B cell (primary cell): ENCODE measurements at regions not wholly inside any gene's neighbourhood (a gene's known extent, or its start where the extent isn't known, plus 50 kb on each side); places are given as distances from the start of the nearest gene placed in this dataset.

Experiments
- ATAC-seq: fragments of 200-7000 bp; cut with Tn5 transposase; one replicate; pipeline ENCODE4 v1.10.0; 2021; ENCODE audit warnings: low read depth, mild to moderate bottlenecking, moderate number of reproducible peaks, moderate library complexity
- CTCF ChIA-PET: fragments of 350-600 bp; sonication (Branson Sonifier 250); formaldehyde crosslinking; loops from one replicate; lab custom pipeline; 2021; ENCODE audit warnings: antibody characterized with exemption, inconsistent platforms; lab: Charles Lee
- POLR2A ChIA-PET: fragments of 350-600 bp; sonication (Branson Sonifier 250); formaldehyde crosslinking; loops from one replicate; lab custom pipeline; 2021; ENCODE audit warnings: antibody characterized with exemption; lab: Charles Lee
- DNase-seq: peaks from one replicate; pipeline ENCODE4 v3.0.0; 2013
- H2AFZ ChIP-seq: 2 replicates; pipeline ENCODE4 v1.6.1; 2012; ENCODE audit warnings: mild to moderate bottlenecking, low read depth, low read length; ENCODE audit not compliant: insufficient read depth, poor library complexity, severe bottlenecking
- H3K27ac ChIP-seq, 2 donors: 1 replicate in 1 of 2; 2 replicates in 1 of 2; pipeline ENCODE4 v1.5.1; 2012 to 2013; ENCODE audit warnings: low read length in 2 of 2, mild to moderate bottlenecking in 2 of 2, moderate library complexity in 1 of 2
- H3K27me3 ChIP-seq, 4 experiments: fragments of 200-600 bp in 1 of 4; sonication (generic) in 1 of 4; replicated peaks in 1 of 4; 1 replicate in 2 of 4; 2 replicates in 2 of 4; pipeline versions ENCODE4 v1.6.1 to v1.7.0; 2013 to 2016; ENCODE audit warnings: low read length in 3 of 4, mild to moderate bottlenecking in 2 of 4, mixed read lengths in 1 of 4, moderate library complexity in 1 of 4; ENCODE audit not compliant: insufficient read depth in 4 of 4, control insufficient read depth in 3 of 4; ENCODE audit errors: control extremely low read depth in 1 of 4
- H3K36me3 ChIP-seq, 2 experiments: replicated peaks in 1 of 2; 1 replicate in 1 of 2; 2 replicates in 1 of 2; pipeline versions ENCODE4 v1.6.1 to v1.7.1; 2013; ENCODE audit warnings: low read length in 1 of 2; ENCODE audit not compliant: insufficient read depth in 2 of 2, control insufficient read depth in 1 of 2; ENCODE audit errors: control extremely low read depth in 1 of 2, extremely low read depth in 1 of 2
- H3K4me1 ChIP-seq, 2 donors: fragments of 200-600 bp in 1 of 2; sonication (generic) in 1 of 2; 1 replicate in 1 of 2; 2 replicates in 1 of 2; pipeline versions ENCODE4 v1.5.1 to v1.6.1; 2013 to 2017; ENCODE audit warnings: low read length in 2 of 2; ENCODE audit not compliant: control insufficient read depth in 2 of 2, insufficient read depth in 2 of 2
- H3K4me2 ChIP-seq: replicated peaks from 2 replicates; pipeline ENCODE3; 2012; ENCODE audit warnings: mild to moderate bottlenecking, low read depth, low read length; ENCODE audit not compliant: poor library complexity, severe bottlenecking
- H3K4me3 ChIP-seq, 5 experiments: fragments of 200-600 bp in 1 of 5; sonication (generic) in 1 of 5; 1 replicate in 3 of 5; 2 replicates in 2 of 5; pipeline versions ENCODE4 v1.5.1 to v1.7.0; 2011 to 2016; ENCODE audit warnings: low read length in 4 of 5, mild to moderate bottlenecking in 4 of 5, low read depth in 2 of 5, control low read depth in 1 of 5, moderate library complexity in 1 of 5; ENCODE audit not compliant: insufficient read depth in 1 of 5; ENCODE audit errors: control extremely low read depth in 1 of 5, extremely low read depth in 1 of 5
- H3K79me2 ChIP-seq: fragments of 200-600 bp; sonication (generic); one replicate; pipeline ENCODE4 v1.6.0; 2016; ENCODE audit warnings: low read length; ENCODE audit not compliant: control insufficient read depth, insufficient read depth
- H3K9ac ChIP-seq: fragments of 200-600 bp; sonication (generic); 2 replicates; pipeline ENCODE4 v1.6.1; 2017; ENCODE audit warnings: mild to moderate bottlenecking, low read length, moderate library complexity
- H3K9me3 ChIP-seq, 3 donors: one replicate each; pipeline versions ENCODE4 v1.6.1 to v1.7.1; 2013; ENCODE audit warnings: low read length in 2 of 3; ENCODE audit not compliant: control insufficient read depth in 2 of 3, insufficient read depth in 1 of 3; ENCODE audit errors: control extremely low read depth in 1 of 3
- H4K20me1 ChIP-seq: 2 replicates; pipeline ENCODE4 v1.6.0; 2012; ENCODE audit warnings: mild to moderate bottlenecking, low read length; ENCODE audit not compliant: insufficient read depth, control insufficient read depth, poor library complexity, severe bottlenecking
- H3K27ac Mint-ChIP-seq: one replicate; pipeline ENCODE4 v1.8.0; 2021; ENCODE audit warnings: mixed read lengths
- H3K27me3 Mint-ChIP-seq: one replicate; pipeline ENCODE4 v1.8.0; 2021; ENCODE audit warnings: mixed read lengths
- H3K4me1 Mint-ChIP-seq: one replicate; pipeline ENCODE4 v1.8.0; 2021; ENCODE audit warnings: mixed read lengths
- H3K4me3 Mint-ChIP-seq: one replicate; pipeline ENCODE4 v1.8.0; 2021; ENCODE audit warnings: mixed read lengths
- H3K9me3 Mint-ChIP-seq: one replicate; pipeline ENCODE4 v1.8.0; 2022; ENCODE audit warnings: mixed read lengths; ENCODE audit not compliant: insufficient read depth
- CTCF ChIP-seq: fragments of 200-600 bp; IDR thresholded peaks from one replicate; pipeline ENCODE4 v1.8.0; 2022; ENCODE audit warnings: antibody characterized with exemption, mild to moderate bottlenecking
- EZH2 ChIP-seq: IDR thresholded peaks from 2 replicates; pipeline ENCODE4 v1.6.1; 2012; ENCODE audit warnings: borderline replicate concordance, low read depth, mild to moderate bottlenecking, moderate library complexity, low read length; ENCODE audit not compliant: insufficient read depth, poor library complexity, severe bottlenecking
- WGBS: methylation state at CpG from one replicate; pipeline ENCODE4 v1.1.5; 2013; ENCODE audit warnings: missing lambda C conversion rate; ENCODE audit not compliant: insufficient coverage; 5-methylcytosine and 5-hydroxymethylcytosine counted together
- intact Hi-C: fragments of 100-400 bp; cut with micrococcal nuclease; formaldehyde crosslinking; loops from one replicate; pipeline ENCODE4 v1.10.0; 2022

DNA sequence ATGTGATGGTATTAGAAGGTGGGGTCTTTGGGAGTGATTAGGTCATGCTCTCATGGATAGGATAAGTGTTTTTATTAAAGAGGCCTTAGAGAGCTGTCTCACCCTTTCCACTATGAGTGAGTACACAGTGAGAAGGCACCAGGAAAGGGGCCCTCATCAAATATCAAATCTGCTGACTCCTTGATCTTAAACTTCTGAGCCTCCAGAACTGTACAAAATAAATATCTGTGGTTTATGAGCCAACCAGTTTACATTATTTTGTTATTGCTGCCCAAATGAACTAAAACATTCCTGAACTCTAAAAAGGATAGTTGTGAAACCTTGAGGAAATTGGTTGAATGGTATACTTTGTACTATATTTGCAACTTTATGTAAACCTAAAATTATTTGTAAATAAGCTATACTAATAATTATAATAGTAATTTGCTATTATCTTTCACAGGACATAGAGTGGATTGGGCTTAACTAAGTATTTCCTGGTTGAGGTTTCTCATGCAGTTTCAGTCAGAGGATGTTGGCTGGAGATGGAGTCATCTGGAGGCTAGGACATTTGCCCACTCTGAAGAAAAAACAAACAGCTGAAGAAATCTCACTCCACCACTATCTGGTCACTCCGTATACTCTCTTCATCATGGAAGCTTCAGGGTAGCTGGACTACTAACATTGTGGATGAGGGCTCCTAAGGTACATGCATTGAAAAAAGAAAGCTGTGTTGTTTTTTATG lies 1068.6 kb upstream of the CADM2 start:
- ATAC-seq, result no peak
- Histone ChIP-seq H4K20me1 (no peaks in the 10 kb centered on the region), H3K27me3 (no peaks in the 10 kb centered on the region), H3K79me2 (no peaks in the 10 kb centered on the region), H3K4me3 (no peak overlapping the region), H2AFZ (no peak overlapping the region), H3K36me3 (no peaks in the 10 kb centered on the region), H3K4me2 (no peak overlapping the region), H3K9me3 (peaks cover 0 to 3% (median 0%) of the 10 kb centered on the region in 3 donors), H3K9ac (no peak overlapping the region), H3K27ac (no peak overlapping the region), H3K4me1 (no peaks in the 10 kb centered on the region)
- intact Hi-C loops, result no loop called here
- Mint-ChIP-seq H3K9me3 (peaks cover 5% of the 10 kb centered on the region), H3K27ac (no peak overlapping the region), H3K27me3 (no peaks in the 10 kb centered on the region), H3K4me3 (no peak overlapping the region), H3K4me1 (no peaks in the 10 kb centered on the region)
- DNase-seq, result no peak
- WGBS, result no CpG with 5 or more reads among the region's 1 CpG
- POLR2A ChIA-PET, result no interaction called here
- CTCF ChIA-PET, result interaction anchor here (0.6 kb wide), 1 partner anchor 10 kb away, joined by 4 read pairs; no protein-coding TSS in a partner anchor
- TF ChIP-seq EZH2 (no peak), CTCF (no peak)

DNA sequence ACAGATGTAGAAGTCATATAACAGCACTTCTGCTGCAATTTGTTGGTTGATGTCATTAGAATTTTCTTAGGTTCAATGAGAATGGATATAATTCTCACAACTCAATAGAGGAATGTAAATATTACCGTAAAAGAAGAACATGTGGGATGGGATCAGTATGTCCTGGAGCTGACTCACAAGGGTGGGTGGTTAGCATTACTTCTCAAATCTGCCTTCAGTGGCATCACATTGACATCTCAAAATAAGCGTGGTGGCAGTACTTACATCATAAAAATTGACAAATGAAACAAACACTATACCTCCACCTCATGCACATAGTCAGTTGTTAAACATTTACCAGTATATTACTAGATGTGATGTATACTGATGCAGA lies 1068.0 kb upstream of the CADM2 start:
- no peaks in the 10 kb centered on the region for H3K27me3 Mint-ChIP-seq
- no peak overlapping the region for H3K4me3 Mint-ChIP-seq
- TF ChIP-seq EZH2, result no peak
- no peak for TF ChIP-seq CTCF
- Histone ChIP-seq H2AFZ (no peak overlapping the region), H3K27me3 (no peaks in the 10 kb centered on the region), H3K4me2 (no peak overlapping the region), H3K9me3 (peaks cover 0 to 3% (median 0%) of the 10 kb centered on the region in 3 donors), H3K79me2 (no peaks in the 10 kb centered on the region), H3K36me3 (no peaks in the 10 kb centered on the region), H3K27ac (no peak overlapping the region), H4K20me1 (no peaks in the 10 kb centered on the region), H3K4me3 (no peak overlapping the region), H3K4me1 (no peaks in the 10 kb centered on the region), H3K9ac (no peak overlapping the region)
- ATAC-seq, result no peak
- peaks cover 5% of the 10 kb centered on the region for H3K9me3 Mint-ChIP-seq
- no peak for DNase-seq
- POLR2A ChIA-PET, result no interaction called here
- no peaks in the 10 kb centered on the region for H3K4me1 Mint-ChIP-seq
- no peak overlapping the region for H3K27ac Mint-ChIP-seq
- WGBS, result no CpG with 5 or more reads among the region's 2 CpGs
- intact Hi-C loops, result no loop called here
- CTCF ChIA-PET, result interaction anchor here (0.6 kb wide), 1 partner anchor 9 kb away, joined by 4 read pairs; no protein-coding TSS in a partner anchor
